IMR-90 (cell line): ENCODE measurements at regions not wholly inside any gene's neighbourhood (a gene's known extent, or its start where the extent isn't known, plus 50 kb on each side); places are given as distances from the start of the nearest gene placed in this dataset.

Experiments
- ATAC-seq: fragments of 200-7000 bp; cut with Tn5 transposase; 2 replicates; pipeline ENCODE4 v1.9.1; 2020; ENCODE audit warnings: low read depth, mild to moderate bottlenecking, moderate library complexity
- BruUV-seq: library from RNA; stranded (reverse); fragments of 400-500 nt; replicated peaks from 2 replicates; lab custom pipeline; 2021; lab: Mats Ljungman, UMichigan
- CTCF ChIA-PET: fragments of 300-600 bp; formaldehyde crosslinking; extraction: SDS; loops from one replicate; lab custom pipeline; 2021; ENCODE audit warnings: antibody characterized with exemption; lab: Yijun Ruan, JAX
- POLR2A ChIA-PET: fragments of 300-600 bp; sonication (Branson Sonifier 250); formaldehyde crosslinking; loops from one replicate; lab custom pipeline; 2022; ENCODE audit warnings: antibody characterized with exemption; ENCODE audit not compliant: unreplicated experiment; lab: Charles Lee
- DNase-seq: peaks from one replicate; pipeline ENCODE4 v3.0.0; 2013
- H2AFZ ChIP-seq: replicated peaks from 2 replicates; pipeline ENCODE3; 2013; ENCODE audit warnings: low read length, mild to moderate bottlenecking; ENCODE audit not compliant: poor library complexity
- H2AK5ac ChIP-seq: 2 replicates; pipeline ENCODE4 v1.6.1; 2013; ENCODE audit warnings: low read depth, low read length, inconsistent platforms
- H2AK9ac ChIP-seq: replicated peaks from 2 replicates; pipeline ENCODE3; 2013; ENCODE audit warnings: mild to moderate bottlenecking, low read depth, low read length, moderate library complexity; ENCODE audit not compliant: poor library complexity
- H2BK120ac ChIP-seq: 2 replicates; pipeline ENCODE4 v1.6.1; 2013; ENCODE audit warnings: low read depth, low read length, inconsistent platforms
- H2BK15ac ChIP-seq: 3 replicates; pipeline ENCODE4 v1.6.1; 2013; ENCODE audit warnings: low read depth, low read length, inconsistent platforms
- H2BK20ac ChIP-seq: 2 replicates; pipeline ENCODE4 v1.6.1; 2013; ENCODE audit warnings: low read depth, mild to moderate bottlenecking, inconsistent platforms, low read length, moderate library complexity
- H2BK5ac ChIP-seq: 2 replicates; pipeline ENCODE4 v1.6.1; 2013; ENCODE audit warnings: mild to moderate bottlenecking, low read depth, low read length, inconsistent platforms; ENCODE audit not compliant: poor library complexity, severe bottlenecking
- H3K14ac ChIP-seq: replicated peaks from 2 replicates; pipeline ENCODE4 v1.6.1; 2013; ENCODE audit warnings: low read depth, low read length, inconsistent platforms
- H3K18ac ChIP-seq: 2 replicates; pipeline ENCODE4 v1.6.1; 2013; ENCODE audit warnings: low read depth, low read length, control low read depth
- H3K23ac ChIP-seq: 2 replicates; pipeline ENCODE4 v1.6.1; 2013; ENCODE audit warnings: low read depth, low read length, inconsistent platforms
- H3K27ac ChIP-seq: 2 replicates; pipeline ENCODE4 v1.5.1; 2013; ENCODE audit warnings: mild to moderate bottlenecking, control low read depth, low read length; ENCODE audit not compliant: insufficient read depth
- H3K27me3 ChIP-seq: 2 replicates; pipeline ENCODE4 v1.6.1; 2013; ENCODE audit warnings: low read length; ENCODE audit not compliant: control insufficient read depth, insufficient read depth
- H3K36me3 ChIP-seq: 2 replicates; pipeline ENCODE4 v1.6.1; 2013; ENCODE audit warnings: low read length, mixed read lengths; ENCODE audit not compliant: control insufficient read depth, insufficient read depth
- H3K4ac ChIP-seq: 2 replicates; pipeline ENCODE4 v1.6.1; 2013; ENCODE audit warnings: low read depth, low read length, inconsistent platforms
- H3K4me1 ChIP-seq: 2 replicates; pipeline ENCODE4 v1.6.1; 2013; ENCODE audit warnings: low read length, mixed read lengths; ENCODE audit not compliant: control insufficient read depth, insufficient read depth
- H3K4me2 ChIP-seq: 2 replicates; pipeline ENCODE4 v1.6.1; 2013; ENCODE audit warnings: low read depth, mild to moderate bottlenecking, control low read depth, low read length, moderate library complexity
- H3K4me3 ChIP-seq: 2 replicates; pipeline ENCODE4 v1.5.1; 2013; ENCODE audit warnings: low read depth, mild to moderate bottlenecking, control low read depth, low read length, moderate library complexity; ENCODE audit not compliant: insufficient read depth
- H3K56ac ChIP-seq: 2 replicates; pipeline ENCODE4 v1.6.1; 2013; ENCODE audit warnings: low read length, inconsistent platforms; ENCODE audit not compliant: insufficient read depth; ENCODE audit errors: extremely low read depth
- H3K79me1 ChIP-seq, 2 experiments: 2 replicates each; pipeline ENCODE4 v1.6.1; 2013; ENCODE audit warnings: low read length in 2 of 2, inconsistent platforms in 1 of 2, low read depth in 1 of 2
- H3K9ac ChIP-seq: 2 replicates; pipeline ENCODE4 v1.6.1; 2013; ENCODE audit warnings: low read depth, low read length, control low read depth
- H3K9me1 ChIP-seq: 2 replicates; pipeline ENCODE4 v1.6.1; 2013; ENCODE audit warnings: low read length, inconsistent platforms; ENCODE audit not compliant: insufficient read depth
- H3K9me3 ChIP-seq: 2 replicates; pipeline ENCODE4 v1.6.1; 2013; ENCODE audit warnings: low read length; ENCODE audit not compliant: control insufficient read depth, insufficient read depth
- H4K20me1 ChIP-seq: 2 replicates; pipeline ENCODE4 v1.6.1; 2013; ENCODE audit warnings: low read length, inconsistent platforms; ENCODE audit not compliant: insufficient read depth
- H4K5ac ChIP-seq: 2 replicates; pipeline ENCODE4 v1.6.1; 2013; ENCODE audit warnings: mild to moderate bottlenecking, low read depth, low read length, control low read depth
- H4K8ac ChIP-seq, 2 experiments: 2 replicates each; pipeline ENCODE4 v1.6.1; 2013; ENCODE audit warnings: low read depth in 2 of 2, low read length in 2 of 2, control low read depth in 1 of 2, inconsistent platforms in 1 of 2
- H4K91ac ChIP-seq: 2 replicates; pipeline ENCODE4 v1.6.1; 2013; ENCODE audit warnings: low read depth, low read length, inconsistent platforms; ENCODE audit not compliant: insufficient read depth
- MAZ ChIP-seq: IDR thresholded peaks from 2 replicates; pipeline ENCODE4 v1.6.1; 2012; ENCODE audit warnings: low read depth, mild to moderate bottlenecking, low read length, improper control_type of control experiment, moderate library complexity, borderline replicate concordance
- WGBS, 2 experiments: methylation state at CpG; one replicate each; pipeline versions ENCODE4 v1.1.5 to v1.1.7; 2013; ENCODE audit warnings: missing lambda C conversion rate in 2 of 2; ENCODE audit not compliant: insufficient read length in 1 of 2; ENCODE audit errors: extremely low coverage in 2 of 2; 5-methylcytosine and 5-hydroxymethylcytosine counted together
- dilution Hi-C: fragments of 300-500 bp; cut with HindIII; formaldehyde crosslinking; loops from one replicate; pipeline ENCODE4 v1.14.3; 2018; ENCODE audit warnings: low sequenced_read_pairs; ENCODE audit not compliant: unreplicated experiment
- in situ Hi-C: fragments of 300-500 bp; cut with MboI; formaldehyde crosslinking; loops from 3 replicates; pipeline ENCODE4 v1.14.3; 2019; ENCODE audit warnings: low sequenced_read_pairs, inconsistent platforms, mixed read lengths
- intact Hi-C: fragments of 100-400 bp; cut with micrococcal nuclease; formaldehyde crosslinking; loops from 2 replicates; pipeline ENCODE4 v1.10.0; 2022

DNA sequence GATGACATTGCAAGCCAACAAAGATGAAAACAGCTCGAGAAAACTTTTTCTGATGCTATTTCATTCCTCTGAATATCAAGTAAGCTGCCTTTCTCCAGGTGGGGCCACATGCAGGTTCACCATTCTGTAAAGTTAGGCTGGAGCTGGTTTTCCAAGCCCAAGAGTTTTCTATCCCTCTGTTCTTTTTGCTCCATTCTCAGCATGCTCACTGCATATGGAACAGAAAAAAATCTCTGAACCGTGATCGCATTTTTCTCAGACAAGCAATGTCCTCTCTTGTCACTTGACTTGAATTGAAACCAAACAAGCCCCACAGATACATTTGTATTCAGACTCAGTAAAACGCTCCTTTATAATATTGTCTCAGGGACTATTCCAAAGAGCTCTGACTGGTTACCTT is 451.6 kb downstream of the FRK start:
- no peak overlapping the region for H2AK5ac ChIP-seq
- POLR2A ChIA-PET = no interaction called here

More for the DNA sequence above, 451.6 kb downstream of the FRK start:
- no peak overlapping the region for H2BK5ac ChIP-seq
- no peak overlapping the region for H4K91ac ChIP-seq
- no peak overlapping the region for H4K8ac ChIP-seq
- no peak overlapping the region for H4K5ac ChIP-seq
- dilution Hi-C loops = no loop called here
- no peak overlapping the region for H2AK9ac ChIP-seq
- no peak overlapping the region for H3K56ac ChIP-seq
- in situ Hi-C loops = no loop called here
- H3K27me3 ChIP-seq = no peaks in the 10 kb centered on the region
- TF ChIP-seq MAZ = no peak
- no peak for ATAC-seq
- no peak overlapping the region for H3K9ac ChIP-seq
- no peak overlapping the region for H3K14ac ChIP-seq
- H3K4me2 ChIP-seq = no peak overlapping the region
- no peak overlapping the region for H3K23ac ChIP-seq
- no peak overlapping the region for H2BK15ac ChIP-seq
- no peaks in the 10 kb centered on the region for H3K79me1 ChIP-seq
- no peak overlapping the region for H2BK120ac ChIP-seq
- H2BK20ac ChIP-seq = no peak overlapping the region
- H3K4me3 ChIP-seq = no peak overlapping the region
- DNase-seq = no peak
- no peaks in the 10 kb centered on the region for H3K36me3 ChIP-seq
- no TSS peak for BruUV-seq
- CTCF ChIA-PET = no interaction called here
- H2AFZ ChIP-seq = no peak overlapping the region
- H3K9me1 ChIP-seq = no peaks in the 10 kb centered on the region
- peaks cover 4% of the 10 kb centered on the region for H3K4me1 ChIP-seq
- H4K20me1 ChIP-seq = no peaks in the 10 kb centered on the region
- no peaks in the 10 kb centered on the region for H3K9me3 ChIP-seq
- no peak overlapping the region for H3K18ac ChIP-seq
- H3K27ac ChIP-seq = no peak overlapping the region
- no peak overlapping the region for H3K4ac ChIP-seq
- intact Hi-C loops = no loop called here
- WGBS, 2 experiments = no CpG with 5 or more reads among the region's 4 CpGs
